CD4-positive, alpha-beta T cell treated with Interleukin-6 at 100 ng/mL for 8 hours (primary cell): ENCODE measurements at regions not wholly inside any gene's neighbourhood (a gene's known extent, or its start where the extent isn't known, plus 50 kb on each side); places are given as distances from the start of the nearest gene placed in this dataset.

Experiments used
- DNase-seq: peaks from one replicate; pipeline ENCODE4 v3.0.0-alpha.2; 2020; ENCODE audit warnings: mixed read lengths, low spot score

DNA sequence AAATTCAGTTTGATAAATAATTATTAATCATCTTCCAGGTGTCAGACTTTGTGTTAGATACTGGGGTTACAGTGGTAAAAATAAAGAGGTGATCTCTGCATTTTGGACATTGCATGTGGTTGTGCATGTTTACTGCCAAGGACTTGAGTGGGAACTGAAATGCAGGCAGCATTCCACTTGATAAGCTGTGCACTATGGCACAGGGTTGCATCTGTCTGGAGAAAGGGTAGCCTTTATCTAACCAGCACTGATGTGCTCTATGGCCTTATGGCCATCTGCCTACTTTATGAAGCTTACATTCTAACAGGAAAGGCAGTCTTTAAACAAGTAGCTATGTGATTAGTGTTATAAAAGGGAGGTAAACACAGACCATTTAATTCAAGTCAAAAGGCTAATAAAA, 53.0 kb upstream of the MLIP start:
- no peak for DNase-seq

DNA sequence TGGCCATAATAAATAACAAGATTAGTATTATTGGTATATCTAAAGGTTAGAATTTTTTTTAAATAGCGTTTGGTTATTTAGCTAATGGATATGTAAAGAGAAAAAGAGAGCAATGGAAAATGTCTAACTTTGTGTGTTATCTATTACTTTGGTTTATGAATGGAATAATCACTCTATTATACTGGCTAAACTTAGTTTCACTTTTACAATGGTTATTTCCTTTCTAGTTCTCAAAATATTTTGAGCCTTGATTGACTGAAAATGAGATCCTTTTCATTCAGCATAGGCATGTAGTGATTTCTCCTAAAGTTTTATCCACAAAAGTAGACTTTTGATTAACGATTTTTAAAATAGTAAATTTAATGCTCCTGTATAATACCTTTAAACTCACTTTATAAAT, 51.6 kb upstream of the MLIP start:
- DNase-seq = no peak

DNA sequence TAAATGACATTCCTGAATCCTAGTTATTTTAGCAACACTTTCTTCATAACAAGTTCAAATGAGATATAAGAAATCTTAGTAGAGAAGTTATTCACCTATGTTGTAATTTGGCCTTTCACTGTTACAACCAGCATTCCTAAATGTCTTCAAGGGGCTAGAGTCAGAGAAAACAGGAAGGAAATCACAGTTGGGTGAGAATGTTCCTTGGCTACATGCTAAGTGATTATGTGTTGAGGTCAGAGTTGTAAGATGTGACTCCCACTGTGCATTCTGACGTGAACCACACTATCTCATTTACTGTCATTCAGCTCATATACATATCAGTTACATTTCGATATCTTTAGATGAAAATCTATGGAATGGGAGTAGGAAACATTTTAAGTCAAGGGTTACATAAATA, 51.0 kb upstream of the MLIP start:
- DNase-seq = no peak
